ENCODE measurements at regions not wholly inside any gene's neighbourhood (a gene's known extent, or its start where the extent isn't known, plus 50 kb on each side); places are given as distances from the start of the nearest gene placed in this dataset.

GRCh38 chr12:69083689-69084088, 150.7 kb upstream of the CPM start:
- Mint-ChIP-seq H3K27me3 (ENCODE audit: low read depth) (no peaks in the 10 kb centered on the region), H3K27ac (no peak overlapping the region), H3K4me1 (no peaks in the 10 kb centered on the region), H3K4me3 (no peak overlapping the region), H3K36me3 (no peaks in the 10 kb centered on the region), H3K9me3 (no peaks in the 10 kb centered on the region)
- TF ChIP-seq CTCF (IDR thresholded peaks at IDR 0.05; ENCODE audit: unreplicated experiment) = no peak
- DNase-seq (ENCODE audit: low spot score in 2 of 2, unreplicated experiment in 2 of 2) = no peak

GRCh38 chr12:69084816-69085378, 151.9 kb upstream of the CPM start:
- H3K27ac Mint-ChIP-seq = no peak overlapping the region
- peaks cover 4% of the 10 kb centered on the region for H3K9me3 Mint-ChIP-seq
- H3K4me3 Mint-ChIP-seq = no peak overlapping the region
- no peaks in the 10 kb centered on the region for H3K36me3 Mint-ChIP-seq
- no peaks in the 10 kb centered on the region for H3K27me3 Mint-ChIP-seq (ENCODE audit: low read depth)
- no peaks in the 10 kb centered on the region for H3K4me1 Mint-ChIP-seq
- no peak for DNase-seq (ENCODE audit: low spot score in 2 of 2, unreplicated experiment in 2 of 2)
- TF ChIP-seq CTCF (IDR thresholded peaks at IDR 0.05; ENCODE audit: unreplicated experiment) = no peak

- Mint-ChIP-seq H3K36me3 (no peaks in the 10 kb centered on the region), H3K27ac (no peak overlapping the region), H3K9me3 (peaks cover 4% of the 10 kb centered on the region), H3K4me3 (no peak overlapping the region), H3K27me3 (ENCODE audit: low read depth) (peaks cover 1% of the 10 kb centered on the region), H3K4me1 (no peaks in the 10 kb centered on the region)
- DNase-seq (ENCODE audit: low spot score in 2 of 2, unreplicated experiment in 2 of 2) = no peak
- no peak for TF ChIP-seq CTCF (IDR thresholded peaks at IDR 0.05; ENCODE audit: unreplicated experiment)
Measured at GRCh38 chr12:69085852-69086251, 152.9 kb upstream of the CPM start.

- no peaks in the 10 kb centered on the region for H3K36me3 Mint-ChIP-seq
- no peak overlapping the region for H3K27ac Mint-ChIP-seq
- DNase-seq (ENCODE audit: low spot score in 2 of 2, unreplicated experiment in 2 of 2) = no peak
- no peaks in the 10 kb centered on the region for H3K4me1 Mint-ChIP-seq
- TF ChIP-seq CTCF (IDR thresholded peaks at IDR 0.05; ENCODE audit: unreplicated experiment) = no peak
- H3K27me3 Mint-ChIP-seq (ENCODE audit: low read depth) = peaks cover 1% of the 10 kb centered on the region
- H3K4me3 Mint-ChIP-seq = no peak overlapping the region
- H3K9me3 Mint-ChIP-seq = peaks cover 4% of the 10 kb centered on the region
Measured at GRCh38 chr12:69087986-69088385, 151.4 kb upstream of the CPSF6 start.

- no peak overlapping the region for H3K4me3 Mint-ChIP-seq
- no peaks in the 10 kb centered on the region for H3K36me3 Mint-ChIP-seq
- no peak overlapping the region for H3K27ac Mint-ChIP-seq
- H3K4me1 Mint-ChIP-seq = no peaks in the 10 kb centered on the region
- peaks cover 1% of the 10 kb centered on the region for H3K27me3 Mint-ChIP-seq (ENCODE audit: low read depth)
- H3K9me3 Mint-ChIP-seq = peaks cover 4% of the 10 kb centered on the region
- DNase-seq (ENCODE audit: low spot score in 2 of 2, unreplicated experiment in 2 of 2) = no peak
- no peak for TF ChIP-seq CTCF (IDR thresholded peaks at IDR 0.05; ENCODE audit: unreplicated experiment)
Measured at GRCh38 chr12:69090722-69091121, 148.6 kb upstream of the CPSF6 start.

Measured in mesothelial cell of epicardium (in vitro differentiated cells).